Activated T-cell treated with anti-CD3 and anti-CD28 coated beads, Interleukin-2, amount 50 U/mL, for 24 hours (primary cell): ENCODE measurements at regions not wholly inside any gene's neighbourhood (a gene's known extent, or its start where the extent isn't known, plus 50 kb on each side); places are given as distances from the start of the nearest gene placed in this dataset.

Experiments used
- DNase-seq: peaks from one replicate; pipeline ENCODE4 v3.0.0-alpha.2; 2020
- H3K27ac Mint-ChIP-seq: 2 replicates; pipeline ENCODE4 v1.8.0; 2020; ENCODE audit warnings: mild to moderate bottlenecking, mixed read lengths
- H3K27me3 Mint-ChIP-seq: 2 replicates; pipeline ENCODE4 v1.8.0; 2020; ENCODE audit warnings: mixed read lengths
- H3K36me3 Mint-ChIP-seq: 2 replicates; pipeline ENCODE4 v1.8.0; 2020; ENCODE audit warnings: low read depth, mixed read lengths
- H3K4me1 Mint-ChIP-seq: 2 replicates; pipeline ENCODE4 v1.8.0; 2020; ENCODE audit warnings: low read depth, mixed read lengths
- H3K4me3 Mint-ChIP-seq: 2 replicates; pipeline ENCODE4 v1.8.0; 2020; ENCODE audit warnings: mild to moderate bottlenecking, moderate library complexity, mixed read lengths
- H3K9me3 Mint-ChIP-seq: 2 replicates; pipeline ENCODE4 v1.8.0; 2020; ENCODE audit warnings: mixed read lengths

DNA sequence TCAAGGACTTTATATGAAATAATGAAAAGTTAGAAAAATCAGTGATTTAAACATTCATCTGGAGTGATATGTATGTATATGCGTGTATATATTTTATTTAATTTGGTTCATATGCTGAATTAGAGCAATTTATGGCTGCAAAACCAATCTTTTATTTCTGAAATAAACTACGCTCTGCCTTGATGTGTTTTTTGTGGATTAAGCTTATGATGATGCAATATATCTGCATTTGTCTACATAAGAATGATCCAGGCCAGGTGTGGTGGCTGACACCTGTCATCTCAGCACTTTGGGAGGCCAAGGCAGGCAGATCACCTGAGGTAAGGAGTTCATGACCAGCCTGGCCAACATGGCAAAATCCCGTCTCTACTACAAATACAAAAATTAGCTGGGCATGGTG is 1842.3 kb upstream of the CDH6 start:
- Mint-ChIP-seq H3K27me3 (no peaks in the 10 kb centered on the region), H3K4me1 (no peaks in the 10 kb centered on the region), H3K9me3 (peaks cover 9% of the 10 kb centered on the region), H3K27ac (no peak overlapping the region), H3K36me3 (no peaks in the 10 kb centered on the region), H3K4me3 (no peak overlapping the region)
- no peak for DNase-seq

DNA sequence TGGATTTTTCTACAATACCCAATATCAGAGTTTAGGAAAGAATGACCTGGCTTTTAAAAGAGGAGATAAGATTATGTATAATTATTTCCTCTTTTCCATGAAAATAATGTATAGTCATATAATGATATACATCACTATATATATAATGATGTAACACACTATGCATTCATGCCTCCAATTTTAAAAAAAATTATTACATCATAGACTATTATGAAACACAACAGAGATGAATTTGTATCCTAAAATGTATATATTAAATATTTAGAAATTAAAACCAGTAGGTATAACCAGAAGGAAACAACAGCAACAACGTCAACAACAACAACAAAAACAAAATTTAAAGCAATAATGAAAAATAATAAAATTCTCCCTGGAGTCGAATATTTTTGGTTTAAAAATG is 1856.5 kb upstream of the CDH6 start:
- no peak for DNase-seq
- peaks cover 19% of the 10 kb centered on the region for H3K9me3 Mint-ChIP-seq
- H3K36me3 Mint-ChIP-seq: no peaks in the 10 kb centered on the region
- H3K27me3 Mint-ChIP-seq: no peaks in the 10 kb centered on the region
- H3K27ac Mint-ChIP-seq: no peak overlapping the region
- H3K4me1 Mint-ChIP-seq: no peaks in the 10 kb centered on the region
- no peak overlapping the region for H3K4me3 Mint-ChIP-seq

DNA sequence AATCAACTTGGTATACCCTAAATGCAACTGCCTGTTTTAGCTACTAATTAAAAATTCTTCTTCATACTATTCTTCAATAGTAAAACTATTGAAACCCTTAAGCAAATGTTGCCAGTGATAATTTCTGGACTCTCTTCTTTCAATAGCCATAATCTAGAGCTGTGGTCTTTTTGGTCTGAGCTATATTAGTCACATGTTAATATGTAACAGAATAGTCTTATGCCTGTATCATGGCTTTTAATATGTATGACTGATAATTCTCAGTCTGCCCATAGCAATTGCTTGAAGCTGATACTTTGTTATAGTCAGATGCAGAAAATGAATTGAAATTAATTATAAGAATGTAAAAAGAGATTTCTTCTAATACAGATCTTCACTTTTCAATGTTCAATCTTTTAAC is 1871.9 kb upstream of the CDH6 start:
- Mint-ChIP-seq H3K36me3 (no peaks in the 10 kb centered on the region), H3K27ac (no peak overlapping the region), H3K9me3 (peaks cover 13% of the 10 kb centered on the region), H3K4me3 (no peak overlapping the region), H3K4me1 (no peaks in the 10 kb centered on the region), H3K27me3 (no peaks in the 10 kb centered on the region)
- no peak for DNase-seq

DNA sequence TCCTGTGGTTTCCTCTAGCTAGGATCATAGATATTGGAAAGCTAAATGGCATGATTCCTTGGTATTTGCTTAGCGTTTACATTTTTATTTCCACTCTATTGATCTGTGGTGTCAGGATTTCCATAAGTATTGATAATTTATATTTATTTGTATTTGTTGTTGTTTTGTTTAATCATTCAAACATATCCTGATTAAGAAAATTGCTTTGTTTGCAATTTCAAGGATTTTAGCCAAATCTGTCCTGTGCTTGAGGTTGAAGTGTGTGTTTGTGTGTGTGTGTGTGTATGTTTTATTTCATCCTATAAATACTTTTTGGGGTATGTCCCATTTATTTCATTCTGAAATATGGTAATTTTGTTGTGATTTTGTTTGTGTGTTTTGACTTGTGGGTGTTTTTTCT is 1884.1 kb upstream of the CDH6 start:
- H3K27me3 Mint-ChIP-seq: no peaks in the 10 kb centered on the region
- H3K9me3 Mint-ChIP-seq: peaks cover 18% of the 10 kb centered on the region
- no peak overlapping the region for H3K4me3 Mint-ChIP-seq
- DNase-seq: no peak
- H3K27ac Mint-ChIP-seq: no peak overlapping the region
- H3K36me3 Mint-ChIP-seq: no peaks in the 10 kb centered on the region
- H3K4me1 Mint-ChIP-seq: no peaks in the 10 kb centered on the region

DNA sequence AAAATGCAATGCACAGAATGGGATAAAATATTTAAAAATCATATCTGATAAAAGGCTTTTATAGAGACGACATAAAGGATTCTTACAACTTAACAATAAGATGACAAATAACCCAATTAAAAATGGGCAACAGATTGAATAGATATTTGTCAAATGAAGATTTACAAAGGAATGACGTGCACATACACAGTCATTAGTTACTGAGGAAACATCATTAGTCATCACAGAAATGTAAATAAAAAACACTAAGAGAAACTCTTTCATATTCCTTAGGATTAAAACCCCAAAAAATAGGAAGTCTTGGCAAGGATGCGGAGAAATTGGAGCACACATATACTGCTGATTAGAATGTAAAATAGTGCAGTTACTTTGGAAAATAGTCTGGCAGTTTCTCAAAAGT is 1886.0 kb upstream of the CDH6 start:
- Mint-ChIP-seq H3K4me3 (no peak overlapping the region), H3K27me3 (no peaks in the 10 kb centered on the region), H3K27ac (no peak overlapping the region), H3K4me1 (no peaks in the 10 kb centered on the region), H3K36me3 (no peaks in the 10 kb centered on the region), H3K9me3 (peaks cover 15% of the 10 kb centered on the region)
- no peak for DNase-seq

DNA sequence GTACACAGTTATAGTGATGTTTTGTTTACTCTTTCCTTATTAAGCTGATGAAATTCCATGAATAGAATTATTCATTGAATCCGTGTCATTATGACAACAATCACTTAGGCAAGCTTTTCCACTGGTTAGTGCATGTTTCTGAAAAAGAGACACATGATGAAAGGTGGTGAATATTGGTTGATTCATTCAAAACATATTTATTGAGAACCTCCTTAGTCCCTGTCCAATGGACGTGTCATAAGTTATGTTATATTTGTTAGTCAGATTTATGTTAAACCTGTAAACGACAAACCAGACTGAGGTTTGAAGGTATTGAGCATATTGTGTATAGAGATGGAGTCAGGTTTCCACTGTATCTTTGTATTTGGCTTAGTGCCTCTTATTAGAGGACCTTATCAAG is 1888.9 kb upstream of the CDH6 start:
- H3K4me1 Mint-ChIP-seq: no peaks in the 10 kb centered on the region
- no peaks in the 10 kb centered on the region for H3K27me3 Mint-ChIP-seq
- peaks cover 16% of the 10 kb centered on the region for H3K9me3 Mint-ChIP-seq
- H3K4me3 Mint-ChIP-seq: no peak overlapping the region
- no peaks in the 10 kb centered on the region for H3K36me3 Mint-ChIP-seq
- H3K27ac Mint-ChIP-seq: no peak overlapping the region
- DNase-seq: no peak

DNA sequence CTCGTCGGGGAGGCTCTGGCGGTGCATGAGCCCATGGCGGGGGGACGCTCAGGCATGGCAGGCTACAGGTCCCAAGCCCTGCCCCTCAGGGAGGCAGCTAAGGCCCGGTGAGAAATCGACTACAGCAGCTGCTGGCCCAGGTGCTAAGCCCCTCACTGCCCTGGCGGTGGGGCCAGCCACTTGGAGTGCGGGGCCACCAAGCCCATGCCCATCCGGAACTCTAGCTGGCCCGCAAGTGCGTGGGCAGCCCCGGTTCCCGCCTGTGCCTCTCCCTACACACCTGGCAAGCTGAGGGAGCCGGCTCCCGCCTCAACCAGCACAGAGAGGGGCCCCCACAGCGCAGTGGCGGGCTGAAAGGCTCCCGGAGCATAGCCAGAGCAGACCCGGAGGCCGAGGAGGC is 1896.9 kb upstream of the CDH6 start:
- no peak overlapping the region for H3K27ac Mint-ChIP-seq

DNA sequence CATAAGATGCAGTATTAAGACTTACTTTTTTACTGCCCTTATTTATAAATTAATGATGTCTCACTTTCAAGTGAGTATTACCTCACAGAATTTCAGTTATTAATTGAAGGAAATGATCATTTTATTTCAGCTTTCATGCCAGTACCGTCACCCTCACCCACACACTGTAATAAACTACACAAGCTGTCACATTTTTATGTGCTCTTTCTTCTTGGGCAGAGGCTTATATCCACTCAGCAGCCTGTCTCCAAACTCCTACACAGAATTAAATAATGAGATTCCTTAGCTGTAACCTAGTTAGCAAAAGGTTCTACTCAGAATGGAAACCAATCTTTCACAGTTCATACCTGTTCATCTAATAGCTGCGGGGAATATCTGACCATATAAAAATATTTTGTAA is 1915.8 kb upstream of the CDH6 start:
- Mint-ChIP-seq H3K4me1 (no peaks in the 10 kb centered on the region), H3K4me3 (no peak overlapping the region), H3K36me3 (no peaks in the 10 kb centered on the region), H3K27ac (no peak overlapping the region), H3K27me3 (no peaks in the 10 kb centered on the region), H3K9me3 (peaks cover 27% of the 10 kb centered on the region)
- no peak for DNase-seq

More for the DNA sequence above, 1896.9 kb upstream of the CDH6 start:
- H3K36me3 Mint-ChIP-seq: no peaks in the 10 kb centered on the region
- peaks cover 11% of the 10 kb centered on the region for H3K9me3 Mint-ChIP-seq
- no peaks in the 10 kb centered on the region for H3K27me3 Mint-ChIP-seq
- H3K4me3 Mint-ChIP-seq: no peak overlapping the region
- H3K4me1 Mint-ChIP-seq: no peaks in the 10 kb centered on the region
- no peak for DNase-seq

DNA sequence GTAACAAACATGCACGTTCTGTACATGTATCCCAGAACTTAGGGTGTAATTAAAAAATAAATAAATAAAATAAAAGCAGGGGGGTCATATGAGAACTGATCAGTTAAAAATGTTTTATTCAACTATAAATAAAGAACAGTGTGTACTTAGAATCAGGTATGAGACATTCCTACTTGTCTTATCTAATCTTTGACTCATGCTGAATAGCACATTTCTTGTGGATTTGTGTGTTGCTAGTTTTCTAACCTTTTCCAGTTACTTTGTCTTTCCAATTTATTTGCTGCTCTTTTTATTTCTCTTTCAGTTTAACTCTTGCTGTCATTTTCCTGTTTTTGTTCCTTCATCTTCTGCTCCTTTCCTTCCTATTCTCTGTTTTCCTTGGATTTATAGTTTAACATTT is 1917.1 kb upstream of the CDH6 start:
- Mint-ChIP-seq H3K4me3 (no peak overlapping the region), H3K27me3 (no peaks in the 10 kb centered on the region), H3K9me3 (peaks cover 31% of the 10 kb centered on the region), H3K4me1 (no peaks in the 10 kb centered on the region), H3K36me3 (no peaks in the 10 kb centered on the region), H3K27ac (no peak overlapping the region)
- DNase-seq: no peak

DNA sequence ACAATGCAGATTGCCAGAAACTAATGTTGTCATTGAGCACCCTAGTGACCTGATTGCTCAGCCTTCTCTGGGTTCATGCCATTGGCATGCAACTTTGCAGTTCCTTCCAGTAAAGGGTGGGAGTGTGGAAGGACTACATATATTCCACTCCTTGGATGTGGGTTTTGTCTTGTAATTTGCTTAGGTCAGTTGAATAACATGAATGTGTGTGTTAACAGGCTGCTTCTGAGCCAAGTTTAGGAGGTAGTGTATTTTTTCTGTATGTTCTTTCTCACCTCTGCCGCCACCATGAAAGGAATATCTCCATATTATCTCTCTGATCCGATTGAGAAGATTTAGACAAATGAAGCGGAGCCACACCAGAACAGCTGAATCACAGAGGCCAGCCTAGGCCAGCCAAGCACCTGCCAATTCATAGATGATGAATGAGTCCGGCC is 1929.6 kb upstream of the CDH6 start:
- no peak for DNase-seq
- H3K9me3 Mint-ChIP-seq: peaks cover 13% of the 10 kb centered on the region

DNA sequence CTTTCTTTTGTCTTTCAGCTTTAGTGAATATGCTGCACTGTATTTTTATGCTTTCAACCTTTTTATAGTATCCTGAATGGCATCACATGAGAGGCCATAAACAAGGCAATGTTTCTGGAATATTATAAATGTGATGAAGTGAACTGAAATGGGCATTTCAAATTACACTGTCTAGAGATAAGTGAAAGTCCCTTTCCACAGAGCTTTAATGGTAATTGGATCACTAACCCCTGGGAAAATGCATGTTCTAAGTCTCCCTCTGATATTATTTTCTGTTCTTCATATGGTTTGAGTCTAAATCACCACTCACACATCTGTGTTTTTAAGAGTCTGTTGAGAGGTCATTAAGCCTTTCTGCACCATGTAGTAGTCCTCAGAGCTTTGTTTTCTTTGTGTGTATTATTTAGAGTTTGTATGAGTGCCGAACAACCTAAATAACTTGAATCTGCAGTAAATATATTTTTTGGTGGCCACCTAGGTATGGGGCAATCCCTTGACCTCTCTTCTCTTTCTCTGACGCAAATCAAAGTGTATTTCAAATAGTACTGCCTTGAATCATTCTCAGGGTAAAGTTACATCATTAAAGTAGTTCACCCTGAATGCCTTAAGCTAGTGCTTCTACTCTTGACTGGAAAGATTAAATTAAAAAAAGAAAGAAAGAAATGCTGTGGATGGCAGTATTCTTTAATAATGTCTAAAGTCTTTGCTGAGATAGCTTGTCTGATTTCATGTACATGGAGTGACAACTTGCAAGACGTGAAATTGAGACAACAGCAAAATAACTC is 1931.0 kb upstream of the CDH6 start:
- no peak for DNase-seq
- H3K9me3 Mint-ChIP-seq: peaks cover 16% of the 10 kb centered on the region
- no peak overlapping the region for H3K4me3 Mint-ChIP-seq
- H3K27ac Mint-ChIP-seq: no peak overlapping the region
- H3K36me3 Mint-ChIP-seq: no peaks in the 10 kb centered on the region
- no peaks in the 10 kb centered on the region for H3K4me1 Mint-ChIP-seq
- H3K27me3 Mint-ChIP-seq: no peaks in the 10 kb centered on the region

More for the DNA sequence above, 1929.6 kb upstream of the CDH6 start:
- Mint-ChIP-seq H3K4me3 (no peak overlapping the region), H3K27me3 (no peaks in the 10 kb centered on the region), H3K27ac (no peak overlapping the region), H3K4me1 (no peaks in the 10 kb centered on the region), H3K36me3 (no peaks in the 10 kb centered on the region)

DNA sequence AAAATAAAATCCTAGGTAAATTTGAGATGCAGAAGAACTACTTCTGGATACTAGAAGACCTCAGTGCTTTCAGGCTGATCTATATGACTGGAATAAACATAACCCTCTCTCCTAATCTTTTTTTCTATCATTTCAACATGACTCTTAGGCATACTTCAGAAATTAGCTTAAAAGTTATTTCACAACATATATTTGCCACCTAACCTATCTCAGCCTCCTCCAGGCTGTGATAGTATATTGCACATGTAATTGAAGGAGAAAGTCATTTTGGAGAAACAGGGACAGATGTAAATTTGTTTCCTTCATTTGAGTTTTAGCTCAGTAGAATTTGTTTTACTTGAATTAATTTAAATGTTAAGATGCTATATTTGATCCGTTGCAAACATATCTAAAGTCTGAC is 1932.3 kb upstream of the CDH6 start:
- H3K36me3 Mint-ChIP-seq: no peaks in the 10 kb centered on the region
- no peak for DNase-seq
- no peaks in the 10 kb centered on the region for H3K4me1 Mint-ChIP-seq
- H3K27ac Mint-ChIP-seq: no peak overlapping the region
- H3K9me3 Mint-ChIP-seq: peaks cover 13% of the 10 kb centered on the region
- H3K27me3 Mint-ChIP-seq: no peaks in the 10 kb centered on the region
- no peak overlapping the region for H3K4me3 Mint-ChIP-seq

DNA sequence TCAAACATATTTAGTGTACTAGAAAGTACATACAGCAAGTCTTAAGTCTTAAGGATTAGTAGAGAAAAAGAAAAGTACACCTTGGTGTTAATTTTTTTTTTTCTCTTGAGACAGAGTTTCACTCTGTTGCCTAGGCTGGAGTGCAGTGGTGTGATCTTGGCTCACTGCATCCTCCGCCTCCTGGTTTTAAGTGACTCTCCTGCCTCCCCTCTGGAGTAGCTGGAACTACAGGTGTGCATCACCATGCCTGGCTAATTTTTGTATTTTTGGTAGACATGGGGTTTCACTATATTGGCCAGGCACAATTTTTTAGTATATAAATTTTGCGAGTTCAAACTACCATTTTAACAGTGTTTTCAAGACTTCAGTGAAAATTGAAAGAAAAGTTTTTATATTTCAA is 1941.1 kb upstream of the CDH6 start:
- Mint-ChIP-seq H3K4me3 (no peak overlapping the region), H3K4me1 (no peaks in the 10 kb centered on the region), H3K9me3 (peaks cover 14% of the 10 kb centered on the region), H3K27ac (no peak overlapping the region), H3K27me3 (no peaks in the 10 kb centered on the region), H3K36me3 (no peaks in the 10 kb centered on the region)
- DNase-seq: no peak

DNA sequence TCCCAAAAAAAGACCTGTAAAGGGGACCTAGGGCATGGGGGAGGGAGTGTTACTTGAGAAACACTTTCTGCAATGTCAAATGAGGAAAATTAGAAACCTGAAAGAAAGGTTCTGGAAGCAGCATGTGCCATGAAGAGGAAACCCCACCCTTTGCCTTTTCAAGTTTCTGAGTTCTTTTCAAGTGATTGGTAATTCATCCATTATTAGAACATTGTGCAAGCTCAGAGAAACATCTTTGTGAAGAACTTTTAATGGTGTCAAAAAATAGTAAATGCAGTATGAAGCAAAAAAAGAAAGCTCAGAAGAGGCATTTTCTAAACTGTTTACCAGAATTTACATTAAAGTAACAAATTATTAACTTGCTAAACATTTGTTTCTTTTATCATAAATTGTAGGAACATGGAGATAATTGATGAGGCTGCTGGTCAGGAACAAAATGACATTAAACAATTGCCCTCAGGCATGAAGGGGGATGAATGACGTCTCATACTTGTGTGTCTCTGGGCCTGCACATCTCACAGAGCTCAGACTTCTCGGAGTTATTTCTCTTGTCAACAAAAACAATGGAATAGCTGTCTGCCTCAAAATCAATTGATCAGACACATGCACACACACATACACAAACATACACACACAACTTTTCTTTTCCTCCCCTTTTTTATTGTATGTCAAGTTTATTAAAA is 1946.0 kb upstream of the CDH6 start:
- Mint-ChIP-seq H3K36me3 (no peaks in the 10 kb centered on the region), H3K4me3 (no peak overlapping the region), H3K9me3 (peaks cover 24% of the 10 kb centered on the region), H3K4me1 (no peaks in the 10 kb centered on the region), H3K27ac (no peak overlapping the region), H3K27me3 (no peaks in the 10 kb centered on the region)
- no peak for DNase-seq

DNA sequence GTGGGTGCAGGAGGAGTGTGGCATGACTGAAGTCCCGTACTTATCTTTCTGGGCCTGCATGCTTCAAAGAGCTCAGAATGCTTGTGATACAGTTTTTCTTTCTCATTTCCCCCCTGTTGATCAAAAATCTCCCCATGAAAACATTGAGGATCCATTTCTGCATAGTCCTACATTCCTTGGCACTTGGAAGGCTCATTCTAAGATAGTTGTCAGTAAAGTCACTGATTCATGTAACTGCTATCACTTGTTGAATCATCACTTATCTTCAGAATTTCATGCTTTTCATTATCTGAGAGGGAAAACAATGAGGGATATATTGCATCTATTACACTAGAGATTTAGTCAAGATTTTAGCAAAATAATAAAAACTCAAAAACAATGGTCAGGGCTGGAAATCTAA is 1953.1 kb upstream of the CDH6 start:
- H3K4me3 Mint-ChIP-seq: no peak overlapping the region
- peaks cover 23% of the 10 kb centered on the region for H3K9me3 Mint-ChIP-seq
- no peaks in the 10 kb centered on the region for H3K27me3 Mint-ChIP-seq
- no peaks in the 10 kb centered on the region for H3K36me3 Mint-ChIP-seq
- no peaks in the 10 kb centered on the region for H3K4me1 Mint-ChIP-seq
- no peak overlapping the region for H3K27ac Mint-ChIP-seq
- DNase-seq: no peak
